Glomerular visceral epithelial cell (primary cell): ENCODE measurements at regions not wholly inside any gene's neighbourhood (a gene's known extent, or its start where the extent isn't known, plus 50 kb on each side); places are given as distances from the start of the nearest gene placed in this dataset.
A peak's percentile ranks its signal among the peaks of the same experiment; 100 is the strongest.
"Not testable (repeated sequence)": the region's sequence is repeated elsewhere in the genome, so short reads cannot be mapped to it uniquely, and the experiment has no call there.

Experiments used
- DNase-seq: peaks from one replicate; pipeline ENCODE4 v3.0.0-alpha.2; 2016; ENCODE audit errors: extremely low spot score

- DNase-seq = no peak
Observed at GRCh38 chr9:73995836-73996235, 501.3 kb upstream of the RORB start.

DNA sequence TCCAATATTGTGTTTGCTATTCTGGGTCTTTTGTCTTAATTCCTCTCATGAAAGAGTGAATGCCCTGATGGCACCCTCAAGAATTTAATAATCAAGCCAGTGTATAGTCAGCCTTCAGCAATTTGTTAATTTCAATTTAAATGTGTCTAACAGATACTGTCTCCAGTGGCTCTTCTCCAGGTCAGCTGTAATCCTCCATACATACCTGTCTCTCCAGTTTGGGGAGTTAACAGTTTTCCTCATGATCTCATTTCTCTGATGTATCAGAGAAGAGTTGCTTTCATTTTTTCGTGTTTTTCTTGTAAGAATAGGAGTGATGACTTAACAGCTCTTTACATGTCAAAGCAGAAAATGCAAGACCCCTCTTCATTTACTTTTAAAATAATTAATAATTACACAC lies 500.3 kb upstream of the RORB start:
- DNase-seq = no peak

- no peak for DNase-seq
Observed at GRCh38 chr9:74001382-74001781, 495.8 kb upstream of the RORB start.

DNA sequence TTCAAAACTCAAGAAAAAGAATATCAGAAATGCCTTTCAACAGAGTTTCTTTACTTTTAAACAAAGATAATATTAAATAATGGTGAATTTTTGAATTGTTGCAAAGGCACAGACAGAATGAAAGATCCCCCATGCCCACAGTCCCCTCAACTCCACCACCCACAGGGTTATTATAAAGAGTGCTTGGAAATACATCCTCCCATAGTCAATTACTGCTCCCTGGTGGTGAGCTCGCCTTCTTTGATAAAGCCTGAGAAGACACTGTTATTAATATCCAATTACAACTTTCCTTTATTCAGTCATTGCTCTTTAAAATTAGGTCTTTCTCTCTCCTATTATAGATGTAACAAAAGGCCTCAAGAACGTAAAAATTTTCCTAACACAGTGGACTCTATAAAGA lies 490.2 kb upstream of the RORB start:
- DNase-seq = no peak

- no peak for DNase-seq
Observed at GRCh38 chr9:74007833-74008232, 489.3 kb upstream of the RORB start.

- no peak for DNase-seq
Observed at GRCh38 chr9:74016004-74016403, 481.1 kb upstream of the RORB start.

GRCh38 chr9:74025402-74025925 lies 471.7 kb upstream of the RORB start:
- peak; percentile 63 for DNase-seq

DNA sequence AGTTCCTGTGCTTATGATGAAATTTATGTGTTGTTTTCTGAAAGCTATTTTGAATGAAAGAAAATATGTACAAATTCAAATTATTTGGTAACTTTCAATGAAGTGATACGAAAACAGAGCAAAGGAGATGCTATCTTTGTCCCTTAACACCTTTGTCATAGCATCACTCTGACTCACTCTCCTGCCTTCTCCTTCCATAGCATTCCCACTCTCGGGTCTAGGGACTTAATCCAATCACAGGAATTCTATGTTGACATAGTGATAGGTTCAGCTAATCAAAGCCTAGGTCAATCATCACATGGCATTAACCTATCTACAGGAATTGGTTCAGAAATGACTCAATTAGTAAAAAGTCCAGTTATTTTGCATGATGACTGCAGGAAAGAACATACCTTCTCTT lies 464.7 kb upstream of the RORB start:
- no peak for DNase-seq

DNA sequence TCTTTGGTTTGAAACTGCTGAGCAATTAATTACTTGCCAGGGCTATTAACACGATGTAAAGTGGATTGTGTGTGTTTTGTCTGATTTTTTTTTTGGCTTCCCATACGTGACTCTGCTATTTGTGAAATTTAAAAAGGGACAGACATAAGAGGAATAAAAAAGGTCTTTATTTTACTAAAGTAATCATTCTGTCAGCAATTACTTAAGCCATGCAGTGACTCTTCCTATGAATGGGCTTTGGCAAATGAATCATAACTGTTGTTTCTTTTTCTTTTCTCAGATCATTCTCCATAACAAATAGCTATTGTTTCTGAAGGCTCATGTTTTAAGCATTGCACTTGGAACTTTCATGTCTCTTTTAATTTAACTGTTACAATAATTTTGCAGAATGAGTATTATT lies 461.3 kb upstream of the RORB start:
- DNase-seq = no peak

- no peak for DNase-seq
Observed at GRCh38 chr9:74036549-74037231, 460.4 kb upstream of the RORB start.

GRCh38 chr9:74037274-74037673 lies 459.9 kb upstream of the RORB start:
- DNase-seq = no peak

DNA sequence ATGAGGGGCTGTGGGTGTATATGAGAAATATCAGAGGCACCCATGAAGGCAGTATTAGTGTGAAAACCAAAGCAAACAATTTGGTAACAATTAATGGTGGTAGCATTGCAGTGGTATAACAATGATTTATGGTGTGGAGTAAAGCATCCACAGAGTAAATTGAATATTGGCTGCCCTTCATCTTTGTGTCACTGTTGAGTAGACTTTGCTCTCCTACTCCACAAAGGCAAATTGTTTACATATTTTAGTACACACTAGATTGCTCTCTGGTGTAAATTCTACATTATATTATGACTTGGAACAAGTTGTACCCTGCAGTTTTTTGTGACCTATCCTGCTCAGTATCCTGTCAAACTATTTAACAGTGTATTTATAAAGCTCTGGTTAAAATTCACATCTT lies 455.5 kb upstream of the RORB start:
- DNase-seq = no peak

GRCh38 chr9:74044844-74045243 lies 452.3 kb upstream of the RORB start:
- DNase-seq = no peak

DNA sequence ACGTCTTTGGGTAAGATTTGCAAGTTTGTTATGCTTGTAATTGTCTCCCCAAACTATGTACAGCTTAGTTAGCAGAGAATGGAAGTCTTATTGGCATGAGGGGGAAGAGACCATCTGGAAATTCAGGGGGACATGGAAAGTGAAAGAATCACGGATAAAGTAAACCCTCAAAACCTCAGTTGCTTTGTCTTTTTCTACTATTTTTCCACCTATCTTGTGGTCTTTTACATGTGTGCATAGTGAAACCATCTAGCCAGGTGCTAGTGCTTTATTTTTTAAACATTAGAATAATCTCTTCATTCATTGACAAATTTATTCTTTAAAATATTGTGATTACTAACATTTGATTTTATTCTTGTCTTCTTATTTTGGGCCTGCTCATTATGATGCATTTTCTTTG lies 441.1 kb upstream of the RORB start:
- no peak for DNase-seq

- not testable (repeated sequence) for DNase-seq
Observed at GRCh38 chr9:74057051-74057450, 440.1 kb upstream of the RORB start.

DNA sequence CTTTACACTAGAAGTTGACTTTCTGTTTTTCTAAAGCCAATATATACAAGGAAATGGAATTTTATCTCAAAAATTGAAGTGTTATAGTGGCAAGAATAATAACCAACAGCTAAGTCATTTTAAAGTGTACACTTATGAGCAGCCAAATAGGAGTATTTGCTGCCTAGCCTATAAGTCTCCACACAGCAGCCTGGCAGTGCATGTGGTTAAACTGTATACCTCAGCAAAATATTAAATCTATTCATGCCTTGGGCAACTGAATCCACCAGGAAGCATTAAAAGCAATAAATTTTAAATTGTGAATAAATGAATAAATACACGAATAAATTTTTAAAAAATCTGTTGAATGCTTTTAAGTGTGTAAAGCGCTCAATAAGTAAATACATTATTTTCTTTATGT lies 432.4 kb upstream of the RORB start:
- no peak for DNase-seq

- no peak for DNase-seq
Observed at GRCh38 chr9:74066128-74066527, 431.0 kb upstream of the RORB start.

GRCh38 chr9:74066605-74067004 lies 430.5 kb upstream of the RORB start:
- DNase-seq = no peak

DNA sequence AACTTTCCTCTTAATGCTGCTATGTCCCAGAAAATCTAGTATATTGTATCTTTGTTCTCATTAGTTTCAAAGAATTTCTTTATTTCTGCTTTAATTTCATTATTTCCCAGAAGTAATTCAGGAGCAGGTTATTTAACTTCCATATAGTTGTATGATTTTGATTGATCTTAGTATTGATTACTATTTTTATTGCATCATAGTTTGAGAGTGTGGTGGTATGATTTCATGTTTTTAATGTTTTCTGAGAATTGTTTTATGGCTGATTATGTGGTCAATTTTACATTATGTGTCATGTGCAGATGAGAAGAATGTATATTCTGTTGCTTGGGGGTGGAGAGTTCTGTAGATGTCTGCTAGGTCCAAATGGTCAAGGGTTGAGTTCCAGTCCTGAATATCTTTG lies 425.6 kb upstream of the RORB start:
- no peak for DNase-seq

DNA sequence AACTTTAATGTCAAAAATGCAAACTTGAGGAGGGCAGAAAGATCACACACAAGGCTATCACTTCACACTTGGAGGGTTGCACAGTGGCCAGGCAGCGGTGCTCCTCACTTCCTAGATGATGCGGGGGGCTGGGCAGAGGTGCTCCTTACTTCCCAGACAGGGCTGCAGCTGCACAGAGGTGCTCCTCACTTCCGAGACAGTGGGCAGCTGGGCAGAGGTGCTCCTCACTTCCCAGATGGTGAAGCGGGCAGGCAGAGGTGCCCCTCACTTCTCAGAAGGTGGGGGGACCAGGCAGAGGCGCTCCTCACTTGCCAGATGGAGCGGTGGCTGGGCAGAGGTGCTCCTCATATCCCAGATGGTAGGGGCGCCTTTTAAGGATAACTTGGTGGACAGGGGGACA lies 423.2 kb upstream of the RORB start:
- no peak for DNase-seq

GRCh38 chr9:74078647-74079046 lies 418.5 kb upstream of the RORB start:
- DNase-seq = peak; percentile 90

DNA sequence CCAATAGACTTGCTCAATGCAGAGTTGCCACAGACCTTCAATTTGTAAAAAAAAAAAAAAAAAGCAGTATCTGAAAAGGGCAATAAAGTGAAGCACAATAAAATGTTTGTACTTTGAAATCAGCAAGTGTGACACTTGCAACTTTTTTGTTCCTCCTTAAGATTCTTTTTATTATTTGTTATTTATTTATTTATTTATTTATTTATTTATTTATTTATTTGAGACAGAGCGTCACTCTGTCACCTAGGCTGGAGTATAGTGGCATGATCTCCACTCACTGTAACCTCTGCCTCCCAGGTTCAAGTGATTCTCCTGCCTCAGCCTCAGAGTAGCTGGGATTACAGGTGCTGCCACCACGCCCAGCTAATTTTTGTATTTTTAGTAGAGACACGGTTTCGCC lies 416.5 kb upstream of the RORB start:
- not testable (repeated sequence) for DNase-seq

DNA sequence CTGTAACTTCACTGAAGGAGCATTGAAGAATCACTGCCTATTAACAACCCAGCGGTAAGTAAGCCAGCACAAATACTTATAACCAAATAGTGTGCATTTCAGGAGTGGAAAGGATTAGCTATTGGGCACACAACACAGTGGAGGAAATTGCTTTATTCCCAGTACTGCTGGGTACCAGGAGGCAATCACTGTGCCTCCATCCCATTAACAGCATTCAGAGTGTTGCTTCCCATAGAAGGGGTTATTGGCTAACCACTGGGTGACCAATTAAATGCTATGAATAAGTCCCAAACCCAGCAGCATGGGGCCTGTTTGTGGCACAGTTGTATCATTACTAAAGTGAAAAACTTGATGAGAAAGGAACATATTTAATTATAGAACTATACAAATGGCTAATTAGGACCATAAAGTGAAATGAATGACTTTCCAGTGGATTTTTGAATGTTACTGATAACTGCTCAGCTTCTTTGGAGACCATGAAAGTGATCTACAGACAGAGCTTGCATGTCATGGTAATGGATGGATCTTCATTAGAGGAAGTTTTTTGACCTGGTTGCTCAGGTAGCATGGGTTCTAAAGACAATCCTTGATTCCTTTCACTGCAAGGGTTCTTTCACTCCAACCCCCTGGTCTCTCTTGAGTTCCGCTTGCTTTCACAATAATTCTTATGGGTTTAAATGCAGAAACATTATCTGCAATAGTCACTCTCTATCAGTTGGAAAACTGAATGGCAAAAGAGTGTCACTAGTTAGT lies 413.3 kb upstream of the RORB start:
- DNase-seq = no peak
